Adrenal gland (tissue), 5 donors: ENCODE measurements at regions not wholly inside any gene's neighbourhood (a gene's known extent, or its start where the extent isn't known, plus 50 kb on each side); places are given as distances from the start of the nearest gene placed in this dataset.

Source experiments
- CTCF ChIP-seq, 6 experiments: fragments of 450-650 bp in 4 of 6; fragments of 200-600 bp in 2 of 6; sonication (generic) in 1 of 6; IDR thresholded peaks; 1 replicate in 5 of 6; 2 replicates in 1 of 6; pipeline versions ENCODE4 v1.5.1 to v1.8.0; 2016 to 2021; ENCODE audit warnings: antibody characterized with exemption in 6 of 6, mild to moderate bottlenecking in 2 of 6, moderate library complexity in 1 of 6
- POLR2A ChIP-seq, 2 donors: fragments of 450-650 bp; IDR thresholded peaks; one replicate each; pipeline ENCODE4 v1.6.1; 2017; ENCODE audit warnings: antibody characterized with exemption in 2 of 2, mild to moderate bottlenecking in 2 of 2, moderate library complexity in 1 of 2
- donor health status: DM: no; HTN: no; CAD: no.

- TF ChIP-seq CTCF (IDR thresholded peaks at IDR 0.05) (no peak), POLR2A (IDR thresholded peaks at IDR 0.05) (no peak)
Measured at GRCh38 chr5:68862560-68862959, 231.3 kb upstream of the SLC30A5 start.
